HEK293 (cell line): ENCODE measurements at regions not wholly inside any gene's neighbourhood (a gene's known extent, or its start where the extent isn't known, plus 50 kb on each side); places are given as distances from the start of the nearest gene placed in this dataset.

ENCODE experiments used
- CTCF ChIA-PET: fragments of 350-600 bp; formaldehyde crosslinking; extraction: SDS; loops from one replicate; lab custom pipeline; 2021; ENCODE audit warnings: antibody characterized with exemption; lab: Yijun Ruan, JAX
- POLR2A ChIA-PET: fragments of 300-600 bp; formaldehyde crosslinking; extraction: SDS; loops from one replicate; lab custom pipeline; 2020; ENCODE audit warnings: antibody characterized with exemption, inconsistent platforms; lab: Yijun Ruan, JAX
- H3K27ac ChIP-seq: fragments of 200-500 bp; sonication (Bioruptor generic); 2 replicates; pipeline ENCODE4 v1.5.1; 2014; ENCODE audit warnings: low read depth, low read length, control low read depth, inconsistent platforms; ENCODE audit errors: extremely low read depth
- H3K36me3 ChIP-seq, 2 experiments: fragments of 200-500 bp in 1 of 2; sonication (Bioruptor generic) in 1 of 2; 1 replicate in 1 of 2; 2 replicates in 1 of 2; pipeline ENCODE4 v1.5.1; 2014 to 2017; ENCODE audit warnings: inconsistent platforms in 2 of 2, low read length in 2 of 2; ENCODE audit not compliant: control insufficient read depth in 2 of 2, insufficient read depth in 1 of 2
- H3K4me1 ChIP-seq: fragments of 200-500 bp; sonication (Bioruptor generic); 2 replicates; pipeline ENCODE4 v1.5.1; 2014; ENCODE audit warnings: mild to moderate bottlenecking, low read length, inconsistent platforms; ENCODE audit not compliant: control insufficient read depth, insufficient read depth
- H3K4me3 ChIP-seq: 2 replicates; pipeline ENCODE4 v1.5.1; 2011; ENCODE audit warnings: low read depth, mild to moderate bottlenecking, control low read depth, low read length, moderate library complexity
- H3K9me3 ChIP-seq: fragments of 200-500 bp; sonication (Bioruptor generic); 2 replicates; pipeline ENCODE4 v1.5.1; 2014; ENCODE audit warnings: low read depth, low read length, inconsistent platforms; ENCODE audit not compliant: control insufficient read depth, insufficient read depth
- GLI4 ChIP-seq: fragments of 450-650 bp; formaldehyde crosslinking; IDR thresholded peaks from 2 replicates; pipeline ENCODE4 v1.5.1; 2016; ENCODE audit warnings: missing biosample characterization, missing genetic modification characterization
- GLIS2 ChIP-seq: fragments of 450-650 bp; formaldehyde crosslinking; IDR thresholded peaks from 2 replicates; pipeline ENCODE4 v1.5.1; 2016; ENCODE audit warnings: missing biosample characterization, missing genetic modification characterization
- IKZF3 ChIP-seq: fragments of 450-650 bp; IDR thresholded peaks from 2 replicates; pipeline ENCODE4 v1.5.0; 2018; ENCODE audit warnings: missing biosample characterization, mild to moderate bottlenecking, missing genetic modification characterization, moderate library complexity
- SALL2 ChIP-seq: fragments of 450-650 bp; formaldehyde crosslinking; IDR thresholded peaks from 2 replicates; pipeline ENCODE4 v1.5.0; 2017; ENCODE audit warnings: missing biosample characterization, mild to moderate bottlenecking, missing genetic modification characterization, borderline replicate concordance
- WT1 ChIP-seq: fragments of 450-650 bp; formaldehyde crosslinking; IDR thresholded peaks from 2 replicates; pipeline ENCODE4 v1.5.1; 2016; ENCODE audit warnings: missing biosample characterization, missing genetic modification characterization
- YY2 ChIP-seq: fragments of 450-650 bp; formaldehyde crosslinking; IDR thresholded peaks from 2 replicates; pipeline ENCODE4 v1.5.1; 2016; ENCODE audit warnings: missing biosample characterization, missing genetic modification characterization
- ZBTB7A ChIP-seq: fragments of 450-650 bp; formaldehyde crosslinking; IDR thresholded peaks from 2 replicates; pipeline ENCODE4 v1.5.1; 2016; ENCODE audit warnings: low read depth, missing biosample characterization, missing genetic modification characterization
- ZBTB8A ChIP-seq: fragments of 450-650 bp; formaldehyde crosslinking; IDR thresholded peaks from 2 replicates; pipeline ENCODE4 v1.5.1; 2016; ENCODE audit warnings: missing biosample characterization, missing genetic modification characterization
- ZNF112 ChIP-seq: fragments of 450-650 bp; formaldehyde crosslinking; IDR thresholded peaks from 2 replicates; pipeline ENCODE4 v1.5.0; 2017; ENCODE audit warnings: missing biosample characterization, missing genetic modification characterization
- ZNF394 ChIP-seq: fragments of 450-650 bp; formaldehyde crosslinking; IDR thresholded peaks from 2 replicates; pipeline ENCODE4 v1.5.1; 2016; ENCODE audit warnings: missing biosample characterization, missing genetic modification characterization, mild to moderate bottlenecking, moderate library complexity, borderline replicate concordance
- ZNF404 ChIP-seq: fragments of 450-650 bp; formaldehyde crosslinking; IDR thresholded peaks from 2 replicates; pipeline ENCODE4 v1.5.1; 2017; ENCODE audit warnings: missing biosample characterization, missing genetic modification characterization
- ZNF521 ChIP-seq: fragments of 450-650 bp; formaldehyde crosslinking; IDR thresholded peaks from 2 replicates; pipeline ENCODE4 v1.5.1; 2017; ENCODE audit warnings: missing biosample characterization, mild to moderate bottlenecking, missing genetic modification characterization
- ZNF548 ChIP-seq: fragments of 450-650 bp; formaldehyde crosslinking; IDR thresholded peaks from 2 replicates; pipeline ENCODE4 v1.5.1; 2016; ENCODE audit warnings: missing biosample characterization, missing genetic modification characterization
- ZNF571 ChIP-seq: fragments of 450-650 bp; formaldehyde crosslinking; IDR thresholded peaks from 2 replicates; pipeline ENCODE4 v1.5.0; 2017; ENCODE audit warnings: missing biosample characterization, missing genetic modification characterization
- ZNF596 ChIP-seq: fragments of 450-650 bp; IDR thresholded peaks from 2 replicates; pipeline ENCODE4 v1.5.0; 2018; ENCODE audit warnings: missing biosample characterization, mild to moderate bottlenecking, missing genetic modification characterization, moderate library complexity
- ZNF610 ChIP-seq: fragments of 450-650 bp; formaldehyde crosslinking; IDR thresholded peaks from 2 replicates; pipeline ENCODE4 v1.5.1; 2016; ENCODE audit warnings: missing biosample characterization, missing genetic modification characterization, borderline replicate concordance
- ZNF626 ChIP-seq: fragments of 450-650 bp; sonication (Bioruptor Pico); formaldehyde crosslinking; IDR thresholded peaks from 2 replicates; pipeline ENCODE4 v1.5.1; 2018; ENCODE audit warnings: missing biosample characterization, missing genetic modification characterization, inconsistent platforms
- ZNF768 ChIP-seq: fragments of 450-650 bp; formaldehyde crosslinking; IDR thresholded peaks from 2 replicates; pipeline ENCODE4 v1.5.1; 2018; ENCODE audit warnings: missing biosample characterization, mild to moderate bottlenecking, missing genetic modification characterization
- ZNF830 ChIP-seq: fragments of 450-650 bp; IDR thresholded peaks from 2 replicates; pipeline ENCODE4 v1.5.0; 2018; ENCODE audit warnings: missing biosample characterization, missing genetic modification characterization, low read depth, mild to moderate bottlenecking, moderate library complexity
- ZXDB ChIP-seq: fragments of 450-650 bp; formaldehyde crosslinking; IDR thresholded peaks from 2 replicates; pipeline ENCODE4 v1.5.1; 2016; ENCODE audit warnings: missing biosample characterization, missing genetic modification characterization
- TF ChIP-seq, protein P1 (sequence below): IDR thresholded peaks from 2 replicates; pipeline ENCODE4 v1.6.1; 2011; ENCODE audit warnings: mild to moderate bottlenecking, low read depth, low read length, borderline replicate concordance
- TF ChIP-seq, protein P2 (sequence below): fragments of 450-650 bp; formaldehyde crosslinking; IDR thresholded peaks from 2 replicates; pipeline ENCODE4 v1.5.1; 2016; ENCODE audit warnings: missing biosample characterization, missing genetic modification characterization, low read depth
- TF ChIP-seq, protein P3 (sequence below): fragments of 450-650 bp; formaldehyde crosslinking; IDR thresholded peaks from 2 replicates; pipeline ENCODE4 v1.5.1; 2016; ENCODE audit warnings: missing biosample characterization, missing genetic modification characterization
- TF ChIP-seq, protein P4 (sequence below): fragments of 450-650 bp; formaldehyde crosslinking; IDR thresholded peaks from 2 replicates; pipeline ENCODE4 v1.5.1; 2016; ENCODE audit warnings: missing biosample characterization, missing genetic modification characterization

DNA sequence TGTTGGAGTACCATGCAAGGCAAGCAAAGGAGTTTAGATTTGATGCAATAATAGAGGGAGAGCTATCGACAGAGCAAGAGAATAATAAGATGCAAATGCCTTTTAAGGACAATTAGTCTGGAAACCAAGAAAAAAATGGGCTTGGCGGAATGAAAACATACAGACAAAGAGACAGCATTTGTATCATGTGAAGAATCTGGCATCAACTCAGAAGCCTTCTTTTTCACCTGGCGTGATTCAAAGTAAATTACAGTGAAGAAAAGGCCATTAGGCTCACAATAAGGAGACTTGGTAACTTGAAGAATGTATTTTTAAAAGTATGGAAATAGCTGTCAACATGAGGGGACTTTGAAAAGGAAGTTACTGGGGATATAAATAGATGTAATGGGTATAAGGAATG, 521.2 kb upstream of the GOLIM4 start (continued):
- no peak for TF ChIP-seq ZXDB (tag by site-specific recombination)
- TF ChIP-seq ZNF830 (tag by site-specific recombination) = no peak
- no peak for TF ChIP-seq ZNF521 (tag by site-specific recombination)
- TF ChIP-seq, protein P1, sequence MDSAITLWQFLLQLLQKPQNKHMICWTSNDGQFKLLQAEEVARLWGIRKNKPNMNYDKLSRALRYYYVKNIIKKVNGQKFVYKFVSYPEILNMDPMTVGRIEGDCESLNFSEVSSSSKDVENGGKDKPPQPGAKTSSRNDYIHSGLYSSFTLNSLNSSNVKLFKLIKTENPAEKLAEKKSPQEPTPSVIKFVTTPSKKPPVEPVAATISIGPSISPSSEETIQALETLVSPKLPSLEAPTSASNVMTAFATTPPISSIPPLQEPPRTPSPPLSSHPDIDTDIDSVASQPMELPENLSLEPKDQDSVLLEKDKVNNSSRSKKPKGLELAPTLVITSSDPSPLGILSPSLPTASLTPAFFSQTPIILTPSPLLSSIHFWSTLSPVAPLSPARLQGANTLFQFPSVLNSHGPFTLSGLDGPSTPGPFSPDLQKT = no peak
- no peak for TF ChIP-seq IKZF3 (tag by site-specific recombination)
- TF ChIP-seq SALL2 = no peak
- no peak for TF ChIP-seq ZNF112 (tag by site-specific recombination)

DNA sequence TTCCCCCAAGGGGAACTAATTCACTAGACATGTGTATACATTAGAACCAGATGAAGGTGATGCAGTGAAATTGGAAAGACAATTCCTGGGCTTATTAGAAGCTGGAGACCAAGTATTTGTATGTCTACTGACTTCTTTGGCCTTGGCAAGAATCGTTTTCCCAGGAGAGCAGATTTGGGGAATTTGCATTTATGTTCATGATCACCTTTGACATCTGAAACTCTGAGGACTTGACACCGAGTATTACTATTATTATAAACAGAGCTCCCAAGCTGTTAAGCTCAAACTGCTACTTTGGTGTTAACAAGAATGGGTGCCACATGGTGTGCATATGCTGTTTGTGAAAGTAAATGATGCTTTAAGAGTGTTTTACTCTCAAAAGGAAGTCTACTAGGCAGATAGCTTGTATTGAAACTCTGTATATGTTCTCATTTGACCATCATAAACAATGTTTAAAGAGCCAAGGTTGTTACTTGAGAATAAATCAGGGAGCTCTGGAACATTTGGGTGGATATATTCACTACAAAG, 519.8 kb upstream of the GOLIM4 start:
- no peak overlapping the region for H3K27ac ChIP-seq
- no peak overlapping the region for H3K4me3 ChIP-seq
- H3K9me3 ChIP-seq = no peaks in the 10 kb centered on the region
- CTCF ChIA-PET = interaction anchor here (0.8 to 1.2 kb wide), 4 partner anchors 17 to 404 kb away, joined by 3 read pairs; no protein-coding TSS in a partner anchor
- TF ChIP-seq ZNF768 (tag by site-specific recombination) (no peak), YY2 (tag by site-specific recombination) (no peak), ZNF626 (tag by site-specific recombination) (no peak), WT1 (no peak), ZNF394 (no peak), GLI4 (no peak)
- TF ChIP-seq, protein P2, sequence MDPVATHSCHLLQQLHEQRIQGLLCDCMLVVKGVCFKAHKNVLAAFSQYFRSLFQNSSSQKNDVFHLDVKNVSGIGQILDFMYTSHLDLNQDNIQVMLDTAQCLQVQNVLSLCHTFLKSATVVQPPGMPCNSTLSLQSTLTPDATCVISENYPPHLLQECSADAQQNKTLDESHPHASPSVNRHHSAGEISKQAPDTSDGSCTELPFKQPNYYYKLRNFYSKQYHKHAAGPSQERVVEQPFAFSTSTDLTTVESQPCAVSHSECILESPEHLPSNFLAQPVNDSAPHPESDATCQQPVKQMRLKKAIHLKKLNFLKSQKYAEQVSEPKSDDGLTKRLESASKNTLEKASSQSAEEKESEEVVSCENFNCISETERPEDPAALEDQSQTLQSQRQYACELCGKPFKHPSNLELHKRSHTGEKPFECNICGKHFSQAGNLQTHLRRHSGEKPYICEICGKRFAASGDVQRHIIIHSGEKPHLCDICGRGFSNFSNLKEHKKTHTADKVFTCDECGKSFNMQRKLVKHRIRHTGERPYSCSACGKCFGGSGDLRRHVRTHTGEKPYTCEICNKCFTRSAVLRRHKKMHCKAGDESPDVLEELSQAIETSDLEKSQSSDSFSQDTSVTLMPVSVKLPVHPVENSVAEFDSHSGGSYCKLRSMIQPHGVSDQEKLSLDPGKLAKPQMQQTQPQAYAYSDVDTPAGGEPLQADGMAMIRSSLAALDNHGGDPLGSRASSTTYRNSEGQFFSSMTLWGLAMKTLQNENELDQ (tag by site-specific recombination) = no peak
- no peaks in the 10 kb centered on the region for H3K36me3 ChIP-seq
- POLR2A ChIA-PET = no interaction called here
- no peaks in the 10 kb centered on the region for H3K4me1 ChIP-seq

DNA sequence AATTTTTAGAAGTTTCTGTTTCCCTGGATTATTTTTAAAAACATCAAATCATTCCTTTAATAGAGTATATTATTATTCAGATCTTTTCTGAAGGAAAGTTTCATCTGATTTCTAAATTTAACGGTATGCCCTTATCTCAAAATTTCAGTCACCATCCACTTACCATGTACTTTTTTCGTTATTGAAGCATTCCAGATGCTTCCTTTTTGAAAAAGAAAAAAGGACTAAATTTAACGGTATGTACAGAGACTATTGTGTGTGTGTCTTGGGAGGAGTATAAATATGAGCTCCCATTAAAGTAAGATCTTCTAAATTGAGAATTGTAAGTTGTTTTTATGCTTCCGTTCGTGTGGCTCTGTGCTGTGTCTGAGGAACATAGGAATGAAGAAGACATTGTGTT, 517.4 kb upstream of the GOLIM4 start:
- Histone ChIP-seq H3K4me1 (no peaks in the 10 kb centered on the region), H3K36me3 (no peaks in the 10 kb centered on the region), H3K4me3 (no peak overlapping the region), H3K9me3 (no peaks in the 10 kb centered on the region), H3K27ac (no peak overlapping the region)
- POLR2A ChIA-PET = no interaction called here
- CTCF ChIA-PET = interaction anchor here (1.7 kb wide), 1 partner anchor 7 kb away, joined by 6 read pairs; no protein-coding TSS in a partner anchor
- TF ChIP-seq ZNF548 (tag by site-specific recombination) = no peak
- TF ChIP-seq ZBTB8A (tag by site-specific recombination) = no peak
- no peak for TF ChIP-seq ZNF610 (tag by site-specific recombination)
- TF ChIP-seq, protein P3, sequence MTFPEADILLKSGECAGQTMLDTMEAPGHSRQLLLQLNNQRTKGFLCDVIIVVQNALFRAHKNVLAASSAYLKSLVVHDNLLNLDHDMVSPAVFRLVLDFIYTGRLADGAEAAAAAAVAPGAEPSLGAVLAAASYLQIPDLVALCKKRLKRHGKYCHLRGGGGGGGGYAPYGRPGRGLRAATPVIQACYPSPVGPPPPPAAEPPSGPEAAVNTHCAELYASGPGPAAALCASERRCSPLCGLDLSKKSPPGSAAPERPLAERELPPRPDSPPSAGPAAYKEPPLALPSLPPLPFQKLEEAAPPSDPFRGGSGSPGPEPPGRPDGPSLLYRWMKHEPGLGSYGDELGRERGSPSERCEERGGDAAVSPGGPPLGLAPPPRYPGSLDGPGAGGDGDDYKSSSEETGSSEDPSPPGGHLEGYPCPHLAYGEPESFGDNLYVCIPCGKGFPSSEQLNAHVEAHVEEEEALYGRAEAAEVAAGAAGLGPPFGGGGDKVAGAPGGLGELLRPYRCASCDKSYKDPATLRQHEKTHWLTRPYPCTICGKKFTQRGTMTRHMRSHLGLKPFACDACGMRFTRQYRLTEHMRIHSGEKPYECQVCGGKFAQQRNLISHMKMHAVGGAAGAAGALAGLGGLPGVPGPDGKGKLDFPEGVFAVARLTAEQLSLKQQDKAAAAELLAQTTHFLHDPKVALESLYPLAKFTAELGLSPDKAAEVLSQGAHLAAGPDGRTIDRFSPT (tag by site-specific recombination) = no peak
- TF ChIP-seq, protein P2 (tag by site-specific recombination) = no peak
- TF ChIP-seq, protein P4, sequence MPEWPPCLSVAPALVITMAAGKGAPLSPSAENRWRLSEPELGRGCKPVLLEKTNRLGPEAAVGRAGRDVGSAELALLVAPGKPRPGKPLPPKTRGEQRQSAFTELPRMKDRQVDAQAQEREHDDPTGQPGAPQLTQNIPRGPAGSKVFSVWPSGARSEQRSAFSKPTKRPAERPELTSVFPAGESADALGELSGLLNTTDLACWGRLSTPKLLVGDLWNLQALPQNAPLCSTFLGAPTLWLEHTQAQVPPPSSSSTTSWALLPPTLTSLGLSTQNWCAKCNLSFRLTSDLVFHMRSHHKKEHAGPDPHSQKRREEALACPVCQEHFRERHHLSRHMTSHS = no peak
- TF ChIP-seq GLIS2 (tag by site-specific recombination) = no peak
- TF ChIP-seq WT1 = no peak
- TF ChIP-seq ZNF596 (tag by site-specific recombination) = no peak
- no peak for TF ChIP-seq ZBTB7A (tag by site-specific recombination)
- TF ChIP-seq ZNF404 (tag by site-specific recombination) = no peak
- no peak for TF ChIP-seq ZNF571 (tag by site-specific recombination)
